ENCODE measurements at regions not wholly inside any gene's neighbourhood (a gene's known extent, or its start where the extent isn't known, plus 50 kb on each side); places are given as distances from the start of the nearest gene placed in this dataset.

DNA sequence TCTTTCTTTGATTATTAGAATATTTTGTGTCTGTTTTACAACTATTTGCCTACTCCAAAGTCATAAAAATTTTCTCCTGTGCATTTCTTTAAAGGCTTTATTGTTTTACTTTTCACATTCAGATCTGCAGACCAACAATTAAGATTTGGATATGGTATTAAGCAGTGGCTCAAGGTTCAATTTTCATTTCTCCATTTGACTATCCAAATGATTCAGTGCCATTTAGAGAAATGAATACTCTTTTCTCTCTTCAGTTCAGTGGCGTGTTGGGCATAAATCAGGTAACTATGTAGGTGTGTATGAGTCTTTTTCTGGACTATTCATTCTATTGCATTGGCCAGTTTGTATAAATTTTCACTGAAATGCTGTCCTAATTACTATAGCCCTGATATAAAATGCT, 57.3 kb upstream of the IL1R1 start:
- Histone ChIP-seq H3K9ac (ENCODE audit: low read length in 3 of 3) (no peak overlapping the region), H3K4me3 (ENCODE audit: low read length in 3 of 3) (no peak overlapping the region), H3K27ac (ENCODE audit: low read depth in 2 of 2, low read length in 2 of 2) (no peak overlapping the region), H3K4me1 (ENCODE audit: control insufficient read depth in 2 of 3, insufficient read depth in 2 of 3, low read depth in 1 of 3, low read length in 3 of 3) (peaks cover 0 to 7% (median 3%) of the 10 kb centered on the region in 3 donors), H3K9me3 (ENCODE audit: control insufficient read depth in 2 of 3, insufficient read depth in 1 of 3, low read length in 3 of 3) (no peaks in the 10 kb centered on the region), H3K36me3 (ENCODE audit: control insufficient read depth in 2 of 3, insufficient read depth in 3 of 3, low read length in 3 of 3) (no peaks in the 10 kb centered on the region), H3K27me3 (ENCODE audit: control insufficient read depth, insufficient read depth, low read length) (no peaks in the 10 kb centered on the region)
- intact Hi-C loops (cut with DNase I) = no loop called here
- FAIRE-seq = no peak
- no peak for DNase-seq
- TF ChIP-seq, protein P1, sequence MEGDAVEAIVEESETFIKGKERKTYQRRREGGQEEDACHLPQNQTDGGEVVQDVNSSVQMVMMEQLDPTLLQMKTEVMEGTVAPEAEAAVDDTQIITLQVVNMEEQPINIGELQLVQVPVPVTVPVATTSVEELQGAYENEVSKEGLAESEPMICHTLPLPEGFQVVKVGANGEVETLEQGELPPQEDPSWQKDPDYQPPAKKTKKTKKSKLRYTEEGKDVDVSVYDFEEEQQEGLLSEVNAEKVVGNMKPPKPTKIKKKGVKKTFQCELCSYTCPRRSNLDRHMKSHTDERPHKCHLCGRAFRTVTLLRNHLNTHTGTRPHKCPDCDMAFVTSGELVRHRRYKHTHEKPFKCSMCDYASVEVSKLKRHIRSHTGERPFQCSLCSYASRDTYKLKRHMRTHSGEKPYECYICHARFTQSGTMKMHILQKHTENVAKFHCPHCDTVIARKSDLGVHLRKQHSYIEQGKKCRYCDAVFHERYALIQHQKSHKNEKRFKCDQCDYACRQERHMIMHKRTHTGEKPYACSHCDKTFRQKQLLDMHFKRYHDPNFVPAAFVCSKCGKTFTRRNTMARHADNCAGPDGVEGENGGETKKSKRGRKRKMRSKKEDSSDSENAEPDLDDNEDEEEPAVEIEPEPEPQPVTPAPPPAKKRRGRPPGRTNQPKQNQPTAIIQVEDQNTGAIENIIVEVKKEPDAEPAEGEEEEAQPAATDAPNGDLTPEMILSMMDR (IDR thresholded peaks at IDR 0.05; ENCODE audit: borderline replicate concordance, extremely low read depth, insufficient read depth) = no peak

GRCh38 chr2:102086150-102086872, 56.2 kb upstream of the IL1R1 start:
- no peak for FAIRE-seq
- Histone ChIP-seq H3K27ac (ENCODE audit: low read depth in 2 of 2, low read length in 2 of 2) (no peak overlapping the region), H3K4me1 (ENCODE audit: control insufficient read depth in 2 of 3, insufficient read depth in 2 of 3, low read depth in 1 of 3, low read length in 3 of 3) (peaks cover 0 to 7% (median 3%) of the 10 kb centered on the region in 3 donors), H3K27me3 (ENCODE audit: control insufficient read depth, insufficient read depth, low read length) (no peaks in the 10 kb centered on the region), H3K4me3 (ENCODE audit: low read length in 3 of 3) (no peak overlapping the region), H3K36me3 (ENCODE audit: control insufficient read depth in 2 of 3, insufficient read depth in 3 of 3, low read length in 3 of 3) (no peaks in the 10 kb centered on the region), H3K9ac (ENCODE audit: low read length in 3 of 3) (no peak overlapping the region), H3K9me3 (ENCODE audit: control insufficient read depth in 2 of 3, insufficient read depth in 1 of 3, low read length in 3 of 3) (no peaks in the 10 kb centered on the region)
- TF ChIP-seq, protein P1 (IDR thresholded peaks at IDR 0.05; ENCODE audit: borderline replicate concordance, extremely low read depth, insufficient read depth) = no peak
- intact Hi-C loops (cut with DNase I) = no loop called here
- no peak for DNase-seq

DNA sequence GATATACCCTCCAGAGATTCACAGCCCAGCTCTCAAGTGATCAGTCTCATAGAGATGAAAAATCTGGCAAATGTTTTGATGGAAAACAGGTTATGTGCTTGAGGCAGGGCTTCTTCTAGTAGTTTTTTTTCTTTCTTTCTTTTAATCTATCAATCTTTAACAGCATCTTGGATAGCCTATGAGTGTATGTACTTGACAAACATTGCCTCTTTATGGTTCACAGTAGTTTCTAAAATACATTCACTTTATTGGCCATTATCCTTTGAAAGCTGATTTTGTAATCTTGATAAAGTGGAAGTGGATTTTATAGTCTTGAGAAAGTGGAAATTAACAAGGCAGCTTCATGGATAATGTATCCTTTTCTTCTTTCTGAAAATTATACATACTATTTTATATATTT, 51.4 kb upstream of the IL1R1 start:
- DNase-seq (no peak), FAIRE-seq (no peak)
- Histone ChIP-seq H3K9ac (ENCODE audit: low read length in 3 of 3) (no peak overlapping the region), H3K27ac (ENCODE audit: low read depth in 2 of 2, low read length in 2 of 2) (no peak overlapping the region), H3K9me3 (ENCODE audit: control insufficient read depth in 2 of 3, insufficient read depth in 1 of 3, low read length in 3 of 3) (no peaks in the 10 kb centered on the region), H3K36me3 (ENCODE audit: control insufficient read depth in 2 of 3, insufficient read depth in 3 of 3, low read length in 3 of 3) (no peaks in the 10 kb centered on the region), H3K4me3 (ENCODE audit: low read length in 3 of 3) (no peak overlapping the region), H3K4me1 (ENCODE audit: control insufficient read depth in 2 of 3, insufficient read depth in 2 of 3, low read depth in 1 of 3, low read length in 3 of 3) (no peaks in the 10 kb centered on the region), H3K27me3 (ENCODE audit: control insufficient read depth, insufficient read depth, low read length) (no peaks in the 10 kb centered on the region)
- TF ChIP-seq, protein P1 (IDR thresholded peaks at IDR 0.05; ENCODE audit: borderline replicate concordance, extremely low read depth, insufficient read depth) = no peak
- intact Hi-C loops (cut with DNase I) = no loop called here

GRCh38 chr2:102091908-102092307, 50.6 kb upstream of the IL1R1 start:
- no peaks in the 10 kb centered on the region for H3K36me3 ChIP-seq (ENCODE audit: control insufficient read depth in 2 of 3, insufficient read depth in 3 of 3, low read length in 3 of 3)
- H3K4me3 ChIP-seq (ENCODE audit: low read length in 3 of 3) = no peak overlapping the region
- no peak overlapping the region for H3K27ac ChIP-seq (ENCODE audit: low read depth in 2 of 2, low read length in 2 of 2)
- TF ChIP-seq, protein P1 (IDR thresholded peaks at IDR 0.05; ENCODE audit: borderline replicate concordance, extremely low read depth, insufficient read depth) = no peak
- H3K27me3 ChIP-seq (ENCODE audit: control insufficient read depth, insufficient read depth, low read length) = no peaks in the 10 kb centered on the region
- no peaks in the 10 kb centered on the region for H3K4me1 ChIP-seq (ENCODE audit: control insufficient read depth in 2 of 3, insufficient read depth in 2 of 3, low read depth in 1 of 3, low read length in 3 of 3)
- H3K9me3 ChIP-seq (ENCODE audit: control insufficient read depth in 2 of 3, insufficient read depth in 1 of 3, low read length in 3 of 3) = no peaks in the 10 kb centered on the region
- H3K9ac ChIP-seq (ENCODE audit: low read length in 3 of 3) = no peak overlapping the region
- intact Hi-C loops (cut with DNase I) = no loop called here
- FAIRE-seq (no peak), DNase-seq (no peak)

All from kidney (tissue), 13 donors.